ENCODE measurements at regions not wholly inside any gene's neighbourhood (a gene's known extent, or its start where the extent isn't known, plus 50 kb on each side); places are given as distances from the start of the nearest gene placed in this dataset.

DNA sequence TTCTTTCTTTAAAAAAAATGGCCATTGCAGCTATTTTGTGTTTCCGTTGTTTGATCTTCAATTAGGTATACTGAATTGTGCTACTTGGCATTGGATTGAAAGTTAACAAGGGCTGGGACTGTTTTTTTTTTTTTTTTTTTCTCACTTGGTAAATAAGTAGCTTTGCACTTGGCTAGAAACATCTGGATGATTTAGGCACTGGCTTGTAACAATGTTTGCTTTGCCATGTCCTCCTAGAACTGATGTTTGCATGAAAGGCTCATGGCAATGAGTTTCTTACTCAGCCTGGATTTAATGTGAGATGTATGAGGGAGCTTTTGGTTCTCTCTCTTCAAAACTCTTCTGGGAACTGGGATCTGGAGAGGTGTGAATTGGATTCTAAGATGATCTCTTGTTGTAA lies 414.1 kb downstream of the CDH26 start:
- Mint-ChIP-seq H3K27ac (no peak overlapping the region), H3K27me3 (peaks cover 15% of the 10 kb centered on the region), H3K9me3 (no peaks in the 10 kb centered on the region), H3K36me3 (ENCODE audit: low read depth) (no peaks in the 10 kb centered on the region), H3K4me3 (no peak overlapping the region), H3K4me1 (ENCODE audit: low read depth) (no peaks in the 10 kb centered on the region)
- DNase-seq = no peak

GRCh38 chr20:60372822-60373221 lies 414.6 kb downstream of the CDH26 start:
- Mint-ChIP-seq H3K27ac (no peak overlapping the region), H3K27me3 (peaks cover 16% of the 10 kb centered on the region), H3K9me3 (no peaks in the 10 kb centered on the region), H3K4me1 (ENCODE audit: low read depth) (no peaks in the 10 kb centered on the region), H3K4me3 (no peak overlapping the region), H3K36me3 (ENCODE audit: low read depth) (no peaks in the 10 kb centered on the region)
- DNase-seq = no peak

- Mint-ChIP-seq H3K36me3 (ENCODE audit: low read depth) (no peaks in the 10 kb centered on the region), H3K27ac (no peak overlapping the region), H3K4me3 (no peak overlapping the region), H3K9me3 (peaks cover 2% of the 10 kb centered on the region), H3K27me3 (peaks cover 17% of the 10 kb centered on the region), H3K4me1 (ENCODE audit: low read depth) (no peaks in the 10 kb centered on the region)
- DNase-seq = no peak
Measured at GRCh38 chr20:60378620-60379019, 420.4 kb downstream of the CDH26 start.

- no peaks in the 10 kb centered on the region for H3K36me3 Mint-ChIP-seq (ENCODE audit: low read depth)
- no peak overlapping the region for H3K27ac Mint-ChIP-seq
- H3K9me3 Mint-ChIP-seq = peaks cover 2% of the 10 kb centered on the region
- peaks cover 12% of the 10 kb centered on the region for H3K27me3 Mint-ChIP-seq
- DNase-seq = no peak
- H3K4me1 Mint-ChIP-seq (ENCODE audit: low read depth) = no peaks in the 10 kb centered on the region
- no peak overlapping the region for H3K4me3 Mint-ChIP-seq
Measured at GRCh38 chr20:60381643-60382400, 423.6 kb downstream of the CDH26 start.

GRCh38 chr20:60389441-60389840 lies 431.2 kb downstream of the CDH26 start:
- no peaks in the 10 kb centered on the region for H3K4me1 Mint-ChIP-seq (ENCODE audit: low read depth)
- H3K4me3 Mint-ChIP-seq = no peak overlapping the region
- no peaks in the 10 kb centered on the region for H3K27me3 Mint-ChIP-seq
- DNase-seq = no peak
- H3K9me3 Mint-ChIP-seq = no peaks in the 10 kb centered on the region
- H3K36me3 Mint-ChIP-seq (ENCODE audit: low read depth) = no peaks in the 10 kb centered on the region
- no peak overlapping the region for H3K27ac Mint-ChIP-seq

DNA sequence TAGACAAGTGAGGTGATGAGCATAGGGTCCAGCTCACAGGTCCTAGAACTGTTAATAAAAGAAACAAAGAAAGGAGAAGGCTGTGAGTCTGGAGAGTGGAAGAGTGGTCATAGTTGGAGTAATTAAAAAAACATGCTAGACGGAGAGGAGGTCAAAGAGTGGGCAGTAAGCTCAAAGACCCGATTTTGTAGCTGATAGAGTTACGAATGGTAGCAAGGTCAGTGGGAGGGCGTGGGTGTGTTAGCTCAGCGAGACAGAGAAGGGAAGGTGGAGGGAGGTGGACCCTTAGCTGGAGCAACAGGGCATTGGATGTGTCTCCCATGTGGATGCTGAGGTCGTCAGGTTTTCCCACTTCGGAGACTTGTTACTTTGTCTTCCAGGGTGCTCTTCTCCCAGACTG lies 431.7 kb downstream of the CDH26 start:
- Mint-ChIP-seq H3K27ac (no peak overlapping the region), H3K4me3 (no peak overlapping the region), H3K4me1 (ENCODE audit: low read depth) (no peaks in the 10 kb centered on the region), H3K9me3 (no peaks in the 10 kb centered on the region), H3K27me3 (no peaks in the 10 kb centered on the region), H3K36me3 (ENCODE audit: low read depth) (no peaks in the 10 kb centered on the region)
- no peak for DNase-seq

GRCh38 chr20:60395991-60396390 lies 437.8 kb downstream of the CDH26 start:
- no peak for DNase-seq
- H3K9me3 Mint-ChIP-seq = peaks cover 12% of the 10 kb centered on the region
- H3K4me3 Mint-ChIP-seq = no peak overlapping the region
- H3K36me3 Mint-ChIP-seq (ENCODE audit: low read depth) = no peaks in the 10 kb centered on the region
- H3K27ac Mint-ChIP-seq = no peak overlapping the region
- H3K27me3 Mint-ChIP-seq = no peaks in the 10 kb centered on the region
- H3K4me1 Mint-ChIP-seq (ENCODE audit: low read depth) = no peaks in the 10 kb centered on the region

- peaks cover 12% of the 10 kb centered on the region for H3K9me3 Mint-ChIP-seq
- no peaks in the 10 kb centered on the region for H3K36me3 Mint-ChIP-seq (ENCODE audit: low read depth)
- peaks cover 6% of the 10 kb centered on the region for H3K4me1 Mint-ChIP-seq (ENCODE audit: low read depth)
- no peak overlapping the region for H3K4me3 Mint-ChIP-seq
- DNase-seq = no peak
- H3K27ac Mint-ChIP-seq = no peak overlapping the region
- peaks cover 2% of the 10 kb centered on the region for H3K27me3 Mint-ChIP-seq
Measured at GRCh38 chr20:60400567-60400966, 442.3 kb downstream of the CDH26 start.

DNA sequence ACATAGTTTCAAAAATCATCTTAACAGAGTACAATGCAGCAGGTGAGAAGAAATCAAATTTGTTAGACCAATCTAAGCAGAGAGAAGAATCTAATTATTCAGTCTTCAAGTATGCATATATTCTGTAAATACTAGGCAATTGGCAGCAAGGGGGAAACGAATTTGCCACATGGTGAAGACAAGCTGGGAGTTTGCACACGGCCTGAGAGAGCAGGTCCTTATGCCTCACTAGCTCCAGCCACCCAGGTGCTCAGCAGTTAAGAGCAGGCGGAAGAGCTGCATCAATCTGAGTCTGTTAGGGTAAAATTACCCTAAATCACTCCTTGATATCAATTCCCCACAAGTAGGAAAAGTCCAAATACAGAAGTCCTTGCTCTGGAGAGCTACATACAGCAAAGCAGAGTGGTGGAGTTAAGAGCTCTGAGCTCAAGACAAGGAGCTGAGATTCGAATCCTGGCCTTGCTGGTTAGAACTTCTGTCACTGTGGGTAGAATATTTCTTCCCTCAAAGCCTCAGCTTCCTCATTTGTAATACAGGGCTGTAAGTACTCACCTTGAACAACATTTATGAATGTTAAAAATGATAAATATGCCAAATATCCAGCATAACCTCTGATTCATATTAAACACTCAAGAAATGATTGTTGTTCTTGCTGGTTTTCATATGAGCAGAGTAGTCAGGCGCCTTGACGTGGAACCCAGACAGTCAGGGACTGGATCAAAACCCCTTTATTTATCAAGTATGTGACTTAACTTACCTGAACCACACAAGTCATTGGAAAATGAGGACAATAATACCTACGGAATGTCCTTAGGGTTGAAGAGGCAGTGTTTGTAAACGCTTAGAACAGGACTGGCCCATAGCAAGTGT lies 444.2 kb downstream of the CDH26 start:
- Mint-ChIP-seq H3K4me1 (ENCODE audit: low read depth) (peaks cover 6% of the 10 kb centered on the region), H3K9me3 (peaks cover 12% of the 10 kb centered on the region), H3K4me3 (no peak overlapping the region), H3K27me3 (peaks cover 8% of the 10 kb centered on the region), H3K36me3 (ENCODE audit: low read depth) (no peaks in the 10 kb centered on the region), H3K27ac (no peak overlapping the region)
- no peak for DNase-seq

DNA sequence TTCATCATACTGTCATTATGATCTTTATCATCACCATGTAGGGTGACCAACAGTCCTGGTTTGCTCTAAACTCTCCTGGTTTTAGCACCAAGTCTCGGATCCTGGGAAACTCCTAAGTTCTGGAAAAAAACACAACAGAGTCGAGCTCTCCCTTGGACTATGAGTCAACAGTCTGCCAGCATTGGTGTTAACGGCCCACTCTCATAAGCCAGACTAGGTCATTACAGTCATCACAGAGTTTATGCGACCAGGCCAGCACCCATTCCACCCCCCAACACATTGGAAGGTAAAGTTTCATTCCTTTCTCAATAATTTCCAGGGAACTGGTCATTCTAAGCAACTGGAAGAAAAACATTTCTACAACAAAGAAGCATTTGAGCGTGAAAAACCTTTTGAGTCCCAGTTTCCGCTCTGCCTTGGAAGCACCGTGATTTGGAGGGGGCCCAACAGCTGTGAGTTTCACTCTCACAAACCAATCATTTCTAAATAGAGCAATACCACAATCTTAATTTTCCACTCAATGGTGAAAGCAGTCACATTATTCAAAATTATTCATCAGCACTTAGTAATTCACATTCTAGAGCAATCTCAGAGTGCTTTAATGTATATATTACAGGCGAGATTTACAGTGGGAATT lies 445.0 kb downstream of the CDH26 start:
- H3K9me3 Mint-ChIP-seq = peaks cover 12% of the 10 kb centered on the region

DNA sequence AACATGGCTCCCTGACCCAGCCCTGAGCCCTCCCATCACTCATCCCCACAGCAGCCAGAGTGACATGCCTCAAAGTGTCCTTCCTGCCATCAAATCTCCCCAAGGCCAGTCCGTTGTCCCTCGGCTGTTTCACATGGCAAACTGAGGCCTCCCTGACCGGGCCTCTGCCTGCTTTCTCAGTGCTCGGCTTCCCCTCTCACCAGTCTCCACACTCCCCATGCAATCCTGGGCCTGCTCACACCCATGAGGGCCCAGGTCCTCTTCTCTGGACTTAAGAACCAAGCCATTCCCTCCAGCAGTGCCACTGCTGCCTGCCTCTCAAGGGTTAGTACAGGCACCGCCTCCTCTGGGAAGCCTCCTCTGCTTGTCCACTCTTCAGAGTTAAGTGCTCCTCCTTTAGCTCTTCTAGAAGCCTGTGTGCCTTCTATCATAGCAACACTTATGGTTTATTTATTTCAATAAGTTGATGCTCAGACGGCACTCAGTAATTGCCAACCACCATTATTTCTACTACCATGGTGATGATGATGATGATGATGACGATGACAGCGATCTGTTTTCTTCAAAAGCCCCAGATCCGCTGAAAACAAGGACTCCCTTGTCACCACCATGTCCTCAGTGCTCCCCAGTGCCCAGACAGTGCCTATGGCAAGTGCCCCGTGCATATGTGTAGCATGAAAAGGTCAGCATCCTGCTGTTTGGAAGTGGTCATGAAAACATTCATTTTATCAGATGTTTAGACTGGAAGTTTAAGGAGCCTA lies 449.0 kb downstream of the CDH26 start:
- Mint-ChIP-seq H3K27me3 (peaks cover 8% of the 10 kb centered on the region), H3K9me3 (peaks cover 6% of the 10 kb centered on the region), H3K27ac (no peak overlapping the region), H3K4me3 (no peak overlapping the region), H3K4me1 (ENCODE audit: low read depth) (peaks cover 6% of the 10 kb centered on the region), H3K36me3 (ENCODE audit: low read depth) (no peaks in the 10 kb centered on the region)
- no peak for DNase-seq

More for the DNA sequence above, 445.0 kb downstream of the CDH26 start:
- no peak overlapping the region for H3K27ac Mint-ChIP-seq
- H3K4me3 Mint-ChIP-seq = no peak overlapping the region
- no peaks in the 10 kb centered on the region for H3K36me3 Mint-ChIP-seq (ENCODE audit: low read depth)
- no peak for DNase-seq
- peaks cover 8% of the 10 kb centered on the region for H3K27me3 Mint-ChIP-seq
- H3K4me1 Mint-ChIP-seq (ENCODE audit: low read depth) = peaks cover 6% of the 10 kb centered on the region

GRCh38 chr20:60407938-60408337 lies 449.7 kb downstream of the CDH26 start:
- H3K4me1 Mint-ChIP-seq (ENCODE audit: low read depth) = peaks cover 6% of the 10 kb centered on the region
- H3K36me3 Mint-ChIP-seq (ENCODE audit: low read depth) = no peaks in the 10 kb centered on the region
- peaks cover 8% of the 10 kb centered on the region for H3K27me3 Mint-ChIP-seq
- no peak for DNase-seq
- H3K9me3 Mint-ChIP-seq = peaks cover 6% of the 10 kb centered on the region
- H3K27ac Mint-ChIP-seq = no peak overlapping the region
- H3K4me3 Mint-ChIP-seq = no peak overlapping the region

GRCh38 chr20:60408435-60408834 lies 450.2 kb downstream of the CDH26 start:
- Mint-ChIP-seq H3K27ac (no peak overlapping the region), H3K9me3 (peaks cover 6% of the 10 kb centered on the region), H3K27me3 (peaks cover 8% of the 10 kb centered on the region), H3K4me1 (ENCODE audit: low read depth) (peaks cover under 1% of the 10 kb centered on the region), H3K36me3 (ENCODE audit: low read depth) (no peaks in the 10 kb centered on the region), H3K4me3 (no peak overlapping the region)
- DNase-seq = no peak

GRCh38 chr20:60410618-60411264 lies 452.5 kb downstream of the CDH26 start:
- Mint-ChIP-seq H3K4me1 (ENCODE audit: low read depth) (no peaks in the 10 kb centered on the region), H3K27ac (no peak overlapping the region), H3K27me3 (peaks cover 4% of the 10 kb centered on the region), H3K4me3 (no peak overlapping the region), H3K36me3 (ENCODE audit: low read depth) (no peaks in the 10 kb centered on the region), H3K9me3 (peaks cover 6% of the 10 kb centered on the region)
- DNase-seq = no peak
